22Rv1 (cell line): ENCODE measurements at regions not wholly inside any gene's neighbourhood (a gene's known extent, or its start where the extent isn't known, plus 50 kb on each side); places are given as distances from the start of the nearest gene placed in this dataset.

ENCODE experiments used
- H3K27ac ChIP-seq: fragments of 450-650 bp; 2 replicates; pipeline ENCODE4 v1.5.1; 2017
- CTCF ChIP-seq: fragments of 450-650 bp; IDR thresholded peaks from 2 replicates; pipeline ENCODE4 v1.5.1; 2017; ENCODE audit warnings: mild to moderate bottlenecking
- ZFX ChIP-seq: fragments of 450-650 bp; IDR thresholded peaks from 2 replicates; pipeline ENCODE4 v1.6.1; 2017; ENCODE audit warnings: antibody characterized with exemption, borderline replicate concordance

GRCh38 chr3:63048367-63049326 lies 173.4 kb upstream of the CADPS start:
- H3K27ac ChIP-seq = no peak overlapping the region
- TF ChIP-seq CTCF = no peak
- no peak for TF ChIP-seq ZFX

- H3K27ac ChIP-seq = no peak overlapping the region
- TF ChIP-seq ZFX (no peak), CTCF (no peak)
Observed at GRCh38 chr3:63050548-63051177, 175.4 kb upstream of the CADPS start.

GRCh38 chr3:63051920-63052319 lies 176.7 kb upstream of the CADPS start:
- H3K27ac ChIP-seq = no peak overlapping the region
- no peak for TF ChIP-seq ZFX
- no peak for TF ChIP-seq CTCF

GRCh38 chr3:63056932-63057331 lies 181.7 kb upstream of the CADPS start:
- H3K27ac ChIP-seq = no peak overlapping the region

GRCh38 chr3:63060412-63060811 lies 185.2 kb upstream of the CADPS start:
- TF ChIP-seq CTCF = no peak
- H3K27ac ChIP-seq = no peak overlapping the region

More at GRCh38 chr3:63056932-63057331, 181.7 kb upstream of the CADPS start:
- TF ChIP-seq CTCF (no peak), ZFX (no peak)

GRCh38 chr3:63061449-63061848 lies 186.2 kb upstream of the CADPS start:
- no peak for TF ChIP-seq CTCF
- no peak for TF ChIP-seq ZFX
- H3K27ac ChIP-seq = no peak overlapping the region

GRCh38 chr3:63064209-63064755 lies 189.1 kb upstream of the CADPS start:
- no peak overlapping the region for H3K27ac ChIP-seq
- TF ChIP-seq ZFX (no peak), CTCF (no peak)
